ENCODE measurements at regions not wholly inside any gene's neighbourhood (a gene's known extent, or its start where the extent isn't known, plus 50 kb on each side); places are given as distances from the start of the nearest gene placed in this dataset.

DNA sequence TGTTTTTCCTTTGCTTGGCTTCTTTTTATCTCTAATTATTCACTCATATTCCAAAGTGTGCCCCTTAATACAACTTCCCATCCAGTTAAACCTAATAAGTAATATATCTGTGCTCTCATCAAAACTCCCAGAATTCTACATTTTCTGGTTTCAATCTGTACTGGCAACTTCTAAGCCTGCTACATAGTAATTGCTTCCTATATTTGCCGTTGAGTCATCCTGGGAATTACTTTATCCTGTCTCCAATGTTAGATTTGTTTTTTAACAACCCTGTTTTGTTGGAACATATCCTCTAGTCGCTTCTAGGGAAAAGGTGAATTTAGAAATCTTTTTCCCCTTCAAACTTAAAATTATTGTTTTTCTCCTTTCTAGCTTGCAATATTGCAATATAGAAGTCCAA is 620.5 kb upstream of the PKN2 start:
- no peak for FAIRE-seq
- Histone ChIP-seq H3K27ac (ENCODE audit: low read depth in 1 of 3, low read length in 2 of 3) (no peak overlapping the region), H3K4me3 (ENCODE audit: low read depth in 1 of 3, low read length in 3 of 3) (no peak overlapping the region), H3K27me3 (ENCODE audit: control insufficient read depth in 3 of 3, insufficient read depth in 3 of 3, low read length in 3 of 3) (no peaks in the 10 kb centered on the region), H3K9me3 (ENCODE audit: control insufficient read depth in 2 of 2, insufficient read depth in 1 of 2, low read depth in 1 of 2, low read length in 1 of 2) (no peaks in the 10 kb centered on the region), H3K36me3 (ENCODE audit: control insufficient read depth in 3 of 3, insufficient read depth in 2 of 3, low read depth in 1 of 3, low read length in 3 of 3) (no peaks in the 10 kb centered on the region), H3K4me1 (ENCODE audit: control insufficient read depth in 3 of 3, insufficient read depth in 2 of 3, low read depth in 1 of 3, low read length in 2 of 3) (peaks cover 0 to 5% (median 0%) of the 10 kb centered on the region in 3 donors)
- WGBS, 3 donors, result 55 to 69% (median 67%) methylated on average over 2 of the region's 2 CpGs
- no peak for DNase-seq

DNA sequence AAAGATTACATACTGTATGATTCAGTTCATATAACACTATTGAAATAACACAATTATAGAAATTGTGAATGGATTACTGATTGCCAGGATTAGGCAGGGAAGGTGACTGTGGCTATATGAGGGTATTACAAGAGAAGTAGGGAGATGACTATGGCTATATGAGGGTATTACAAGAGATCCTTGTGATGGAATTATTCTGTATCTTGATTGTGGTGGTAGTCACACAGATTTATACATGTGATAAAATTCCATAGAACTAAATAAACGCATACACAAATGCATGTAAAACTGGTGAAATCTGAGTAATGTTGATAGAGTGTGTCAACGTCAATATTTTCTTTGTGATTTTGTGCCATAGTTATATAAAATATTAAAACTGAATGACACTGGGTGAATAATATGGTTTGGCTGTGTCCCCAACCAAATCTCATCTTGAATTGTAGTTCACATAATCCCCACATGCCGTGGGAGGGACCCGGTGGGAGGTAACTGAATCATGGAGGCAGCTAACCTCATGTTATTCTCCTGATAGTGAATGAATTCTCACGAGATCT is 615.6 kb upstream of the PKN2 start:
- Histone ChIP-seq H3K27ac (ENCODE audit: low read depth in 1 of 3, low read length in 2 of 3) (no peak overlapping the region), H3K9me3 (ENCODE audit: control insufficient read depth in 2 of 2, insufficient read depth in 1 of 2, low read depth in 1 of 2, low read length in 1 of 2) (no peaks in the 10 kb centered on the region), H3K4me1 (ENCODE audit: control insufficient read depth in 3 of 3, insufficient read depth in 2 of 3, low read depth in 1 of 3, low read length in 2 of 3) (peaks cover 0 to 8% (median 0%) of the 10 kb centered on the region in 3 donors), H3K27me3 (ENCODE audit: control insufficient read depth in 3 of 3, insufficient read depth in 3 of 3, low read length in 3 of 3) (no peaks in the 10 kb centered on the region), H3K4me3 (ENCODE audit: low read depth in 1 of 3, low read length in 3 of 3) (no peak overlapping the region), H3K36me3 (ENCODE audit: control insufficient read depth in 3 of 3, insufficient read depth in 2 of 3, low read depth in 1 of 3, low read length in 3 of 3) (no peaks in the 10 kb centered on the region)
- no peak for DNase-seq
- FAIRE-seq, result no peak
- WGBS, 3 donors, result 83 to 89% (median 89%) methylated on average over 5 of the region's 5 CpGs

DNA sequence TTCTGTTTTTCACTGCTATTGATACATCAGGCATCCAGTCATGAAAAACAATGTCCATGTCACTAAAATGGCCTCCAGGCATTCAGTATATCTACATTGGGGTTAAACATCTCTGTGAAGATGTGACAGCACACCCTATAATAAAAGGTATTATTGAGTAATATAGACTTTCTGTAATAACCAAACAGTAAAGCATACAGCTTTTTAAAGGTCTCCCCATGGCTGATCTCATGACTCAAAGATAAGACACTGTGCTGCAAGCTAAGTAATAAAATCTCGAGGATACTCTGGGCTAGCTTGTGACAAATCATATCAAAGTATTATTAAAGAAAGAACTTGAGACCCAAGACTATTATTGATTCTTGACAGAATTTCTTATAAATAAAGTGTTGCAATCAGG is 613.1 kb upstream of the PKN2 start:
- no peak for FAIRE-seq
- peak in 1 of 2 donors; percentile 72 for DNase-seq
- Histone ChIP-seq H3K4me3 (ENCODE audit: low read depth in 1 of 3, low read length in 3 of 3) (no peak overlapping the region), H3K36me3 (ENCODE audit: control insufficient read depth in 3 of 3, insufficient read depth in 2 of 3, low read depth in 1 of 3, low read length in 3 of 3) (no peaks in the 10 kb centered on the region), H3K4me1 (ENCODE audit: control insufficient read depth in 3 of 3, insufficient read depth in 2 of 3, low read depth in 1 of 3, low read length in 2 of 3) (peaks cover 0 to 8% (median 0%) of the 10 kb centered on the region in 3 donors), H3K27me3 (ENCODE audit: control insufficient read depth in 3 of 3, insufficient read depth in 3 of 3, low read length in 3 of 3) (no peaks in the 10 kb centered on the region), H3K27ac (ENCODE audit: low read depth in 1 of 3, low read length in 2 of 3) (peak overlapping the region in 1 of 3 donors; percentile 43), H3K9me3 (ENCODE audit: control insufficient read depth in 2 of 2, insufficient read depth in 1 of 2, low read depth in 1 of 2, low read length in 1 of 2) (no peaks in the 10 kb centered on the region)
- whole genome bisulfite sequencing, 3 donors, result 13 to 44% (median 27%) methylated on average over 1 of the region's 1 CpG

DNA sequence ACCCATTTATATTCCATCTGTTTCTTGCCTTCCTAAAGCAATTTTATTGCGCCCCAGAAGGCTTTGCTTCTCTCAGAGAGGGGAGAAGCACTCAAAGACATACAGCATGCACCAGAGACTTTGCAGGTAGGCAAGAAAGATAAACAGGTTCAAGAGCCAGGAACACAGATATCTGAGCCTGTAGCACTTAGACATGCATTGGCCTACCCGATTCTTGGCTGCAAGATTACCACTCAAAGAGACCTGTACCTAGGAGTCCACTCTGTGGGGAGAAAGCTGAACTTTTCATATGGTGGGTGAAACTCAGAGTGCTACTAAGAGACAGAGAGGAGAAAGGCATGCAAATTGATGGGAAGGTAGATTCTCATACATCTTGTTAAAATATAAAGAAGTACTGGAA is 609.4 kb upstream of the PKN2 start:
- no peaks in the 10 kb centered on the region for H3K9me3 ChIP-seq (ENCODE audit: control insufficient read depth in 2 of 2, insufficient read depth in 1 of 2, low read depth in 1 of 2, low read length in 1 of 2)
- H3K27me3 ChIP-seq (ENCODE audit: control insufficient read depth in 3 of 3, insufficient read depth in 3 of 3, low read length in 3 of 3), result no peaks in the 10 kb centered on the region
- 94 to 98% (median 95%) methylated on average over 2 of the region's 2 CpGs for WGBS, 3 donors
- peaks cover 0 to 8% (median 0%) of the 10 kb centered on the region in 3 donors for H3K4me1 ChIP-seq (ENCODE audit: control insufficient read depth in 3 of 3, insufficient read depth in 2 of 3, low read depth in 1 of 3, low read length in 2 of 3)
- FAIRE-seq (no peak), DNase-seq (no peak)
- no peaks in the 10 kb centered on the region for H3K36me3 ChIP-seq (ENCODE audit: control insufficient read depth in 3 of 3, insufficient read depth in 2 of 3, low read depth in 1 of 3, low read length in 3 of 3)
- no peak overlapping the region for H3K4me3 ChIP-seq (ENCODE audit: low read depth in 1 of 3, low read length in 3 of 3)
- H3K27ac ChIP-seq (ENCODE audit: low read depth in 1 of 3, low read length in 2 of 3), result no peak overlapping the region

DNA sequence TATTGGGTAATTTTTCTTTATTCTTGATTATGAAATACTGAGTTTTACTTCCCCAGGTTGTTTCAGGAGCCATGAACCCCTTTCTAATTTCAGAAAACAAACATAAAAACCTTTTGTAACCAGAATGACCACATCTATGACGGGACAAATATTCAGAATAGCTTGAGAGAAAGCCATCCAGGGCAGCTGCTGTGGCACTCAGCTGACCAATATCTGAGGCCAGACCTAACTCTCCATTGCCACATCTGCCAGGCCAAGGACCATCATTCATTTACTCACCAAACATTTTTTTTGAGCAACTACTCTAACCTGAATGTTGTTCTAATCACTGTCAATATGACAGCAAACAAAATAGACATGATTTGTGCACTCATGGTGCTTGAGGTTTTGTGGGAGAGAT is 608.3 kb upstream of the PKN2 start:
- no peak overlapping the region for H3K4me3 ChIP-seq (ENCODE audit: low read depth in 1 of 3, low read length in 3 of 3)
- WGBS, 3 donors, result 55 to 81% (median 80%) methylated on average over 1 of the region's 1 CpG
- H3K4me1 ChIP-seq (ENCODE audit: control insufficient read depth in 3 of 3, insufficient read depth in 2 of 3, low read depth in 1 of 3, low read length in 2 of 3), result peaks cover 0 to under 1% (median 0%) of the 10 kb centered on the region in 3 donors
- no peaks in the 10 kb centered on the region for H3K36me3 ChIP-seq (ENCODE audit: control insufficient read depth in 3 of 3, insufficient read depth in 2 of 3, low read depth in 1 of 3, low read length in 3 of 3)
- no peak for FAIRE-seq
- H3K27ac ChIP-seq (ENCODE audit: low read depth in 1 of 3, low read length in 2 of 3), result no peak overlapping the region
- H3K9me3 ChIP-seq (ENCODE audit: control insufficient read depth in 2 of 2, insufficient read depth in 1 of 2, low read depth in 1 of 2, low read length in 1 of 2), result no peaks in the 10 kb centered on the region
- no peak for DNase-seq
- H3K27me3 ChIP-seq (ENCODE audit: control insufficient read depth in 3 of 3, insufficient read depth in 3 of 3, low read length in 3 of 3), result no peaks in the 10 kb centered on the region

DNA sequence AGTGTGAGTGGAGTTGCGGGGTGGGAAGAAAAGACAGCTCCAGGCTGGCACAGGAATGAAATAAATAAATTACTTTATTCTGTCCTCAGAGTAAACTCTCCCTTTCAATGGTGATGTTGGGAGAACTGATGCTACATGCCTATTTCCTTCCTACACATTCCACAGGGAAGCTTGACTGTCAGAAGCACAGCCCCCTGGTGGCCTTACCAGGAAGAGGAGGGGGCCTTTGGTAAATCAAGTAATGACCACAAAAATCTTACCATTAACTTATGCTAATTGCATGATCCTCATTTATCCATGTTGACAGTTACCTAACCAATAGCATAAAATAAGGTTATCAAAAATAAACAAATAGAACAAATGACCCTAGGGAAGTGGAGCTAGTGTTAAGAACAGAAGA is 605.0 kb upstream of the PKN2 start:
- Histone ChIP-seq H3K27ac (ENCODE audit: low read depth in 1 of 3, low read length in 2 of 3) (no peak overlapping the region), H3K9me3 (ENCODE audit: control insufficient read depth in 2 of 2, insufficient read depth in 1 of 2, low read depth in 1 of 2, low read length in 1 of 2) (no peaks in the 10 kb centered on the region), H3K4me1 (ENCODE audit: control insufficient read depth in 3 of 3, insufficient read depth in 2 of 3, low read depth in 1 of 3, low read length in 2 of 3) (no peaks in the 10 kb centered on the region), H3K36me3 (ENCODE audit: control insufficient read depth in 3 of 3, insufficient read depth in 2 of 3, low read depth in 1 of 3, low read length in 3 of 3) (no peaks in the 10 kb centered on the region), H3K4me3 (ENCODE audit: low read depth in 1 of 3, low read length in 3 of 3) (no peak overlapping the region), H3K27me3 (ENCODE audit: control insufficient read depth in 3 of 3, insufficient read depth in 3 of 3, low read length in 3 of 3) (no peaks in the 10 kb centered on the region)
- FAIRE-seq, result no peak
- 91 to 92% (median 92%) methylated on average over 1 of the region's 1 CpG for WGBS, 3 donors
- no peak for DNase-seq

DNA sequence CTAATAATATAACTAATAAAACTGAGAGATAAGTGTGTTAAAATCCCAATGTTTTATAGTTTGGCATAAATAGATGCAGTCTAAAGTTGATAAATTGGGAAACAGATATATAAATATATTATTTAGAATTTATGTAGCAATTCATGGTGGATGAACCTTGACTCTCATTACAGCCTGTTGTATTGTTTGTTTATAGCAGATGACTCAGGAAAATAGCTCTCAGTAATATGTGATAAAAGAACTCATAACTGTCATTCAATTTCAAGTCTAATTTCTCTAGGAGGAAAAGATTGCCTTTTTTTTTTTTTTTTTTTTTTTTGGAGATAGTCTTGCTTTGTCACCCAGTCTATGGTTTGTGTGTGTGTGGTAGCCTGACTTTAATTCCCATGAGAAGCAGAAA is 603.2 kb upstream of the PKN2 start:
- Histone ChIP-seq H3K4me3 (ENCODE audit: low read depth in 1 of 3, low read length in 3 of 3) (no peak overlapping the region), H3K9me3 (ENCODE audit: control insufficient read depth in 2 of 2, insufficient read depth in 1 of 2, low read depth in 1 of 2, low read length in 1 of 2) (no peaks in the 10 kb centered on the region), H3K36me3 (ENCODE audit: control insufficient read depth in 3 of 3, insufficient read depth in 2 of 3, low read depth in 1 of 3, low read length in 3 of 3) (no peaks in the 10 kb centered on the region), H3K4me1 (ENCODE audit: control insufficient read depth in 3 of 3, insufficient read depth in 2 of 3, low read depth in 1 of 3, low read length in 2 of 3) (no peaks in the 10 kb centered on the region), H3K27ac (ENCODE audit: low read depth in 1 of 3, low read length in 2 of 3) (no peak overlapping the region), H3K27me3 (ENCODE audit: control insufficient read depth in 3 of 3, insufficient read depth in 3 of 3, low read length in 3 of 3) (no peaks in the 10 kb centered on the region)
- peak; percentile 8 to 44 for DNase-seq
- no peak for FAIRE-seq

DNA sequence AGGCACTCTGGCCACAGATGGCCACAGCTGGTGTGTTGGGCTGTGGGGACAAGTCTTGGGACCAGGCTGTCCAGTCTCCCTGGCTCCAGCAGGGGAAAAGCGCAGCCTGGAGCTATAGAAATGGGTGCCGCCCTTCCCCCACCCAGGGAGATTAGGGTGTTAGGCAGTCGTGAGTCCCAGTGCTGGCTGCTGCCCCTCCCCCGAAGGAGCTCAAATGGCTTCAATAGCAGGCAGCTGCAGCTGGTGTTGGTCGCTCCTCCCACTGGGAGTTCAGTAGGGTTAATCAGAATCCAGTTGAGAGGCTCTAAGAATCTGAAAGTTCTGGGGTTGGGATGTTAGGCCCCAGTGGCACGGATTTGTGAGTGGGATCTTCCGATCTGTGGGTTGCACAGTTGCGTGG is 595.6 kb upstream of the PKN2 start:
- Histone ChIP-seq H3K27me3 (ENCODE audit: control insufficient read depth in 3 of 3, insufficient read depth in 3 of 3, low read length in 3 of 3) (no peaks in the 10 kb centered on the region), H3K9me3 (ENCODE audit: control insufficient read depth in 2 of 2, insufficient read depth in 1 of 2, low read depth in 1 of 2, low read length in 1 of 2) (peaks cover 0 to 12% of the 10 kb centered on the region in 2 donors), H3K27ac (ENCODE audit: low read depth in 1 of 3, low read length in 2 of 3) (no peak overlapping the region), H3K4me1 (ENCODE audit: control insufficient read depth in 3 of 3, insufficient read depth in 2 of 3, low read depth in 1 of 3, low read length in 2 of 3) (no peaks in the 10 kb centered on the region), H3K36me3 (ENCODE audit: control insufficient read depth in 3 of 3, insufficient read depth in 2 of 3, low read depth in 1 of 3, low read length in 3 of 3) (no peaks in the 10 kb centered on the region), H3K4me3 (ENCODE audit: low read depth in 1 of 3, low read length in 3 of 3) (no peak overlapping the region)
- FAIRE-seq (no peak), DNase-seq (no peak)
- 82 to 86% (median 84%) methylated on average over 8 of the region's 8 CpGs for WGBS, 3 donors

DNA sequence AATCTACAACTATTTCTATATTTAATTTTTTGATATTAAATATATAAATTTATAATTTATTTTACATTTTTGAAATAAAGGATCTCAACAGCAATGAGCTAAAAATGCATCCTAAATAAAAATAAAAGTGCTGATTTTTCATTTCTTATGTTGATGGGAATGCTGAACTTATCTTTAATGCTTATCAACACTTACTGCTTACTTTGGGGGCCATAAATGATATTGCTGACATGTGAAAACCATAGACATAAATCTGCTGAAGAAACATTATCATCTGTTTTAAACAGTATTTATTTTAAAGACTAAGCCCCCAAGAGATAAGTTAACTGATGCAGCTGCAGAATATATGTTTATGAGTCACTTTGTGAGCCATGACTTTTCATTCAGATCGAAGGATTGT is 594.1 kb upstream of the PKN2 start:
- WGBS, 3 donors, result 0% methylated on average over 1 of the region's 1 CpG

More for the DNA sequence above, 594.1 kb upstream of the PKN2 start:
- FAIRE-seq, result no peak
- Histone ChIP-seq H3K4me1 (ENCODE audit: control insufficient read depth in 3 of 3, insufficient read depth in 2 of 3, low read depth in 1 of 3, low read length in 2 of 3) (no peaks in the 10 kb centered on the region), H3K4me3 (ENCODE audit: low read depth in 1 of 3, low read length in 3 of 3) (no peak overlapping the region), H3K27me3 (ENCODE audit: control insufficient read depth in 3 of 3, insufficient read depth in 3 of 3, low read length in 3 of 3) (no peaks in the 10 kb centered on the region), H3K36me3 (ENCODE audit: control insufficient read depth in 3 of 3, insufficient read depth in 2 of 3, low read depth in 1 of 3, low read length in 3 of 3) (no peaks in the 10 kb centered on the region), H3K9me3 (ENCODE audit: control insufficient read depth in 2 of 2, insufficient read depth in 1 of 2, low read depth in 1 of 2, low read length in 1 of 2) (peaks cover 0 to 12% of the 10 kb centered on the region in 2 donors), H3K27ac (ENCODE audit: low read depth in 1 of 3, low read length in 2 of 3) (no peak overlapping the region)
- no peak for DNase-seq

All from small intestine (tissue), 7 donors.